GM12891 (cell line): ENCODE measurements at regions not wholly inside any gene's neighbourhood (a gene's known extent, or its start where the extent isn't known, plus 50 kb on each side); places are given as distances from the start of the nearest gene placed in this dataset.
"Not testable (repeated sequence)": the region's sequence is repeated elsewhere in the genome, so short reads cannot be mapped to it uniquely, and the experiment has no call there.

Experiments
- DNase-seq: peaks from one replicate; pipeline ENCODE4 v3.0.0; 2011; ENCODE audit warnings: low spot score; ENCODE audit not compliant: insufficient read length
- FAIRE-seq: peaks from 2 replicates; lab custom pipeline; 2011; peaks lifted over from hg19 to GRCh38; lab: Jason Lieb, UNC
- PAX5 ChIP-seq: IDR thresholded peaks from 2 replicates; pipeline ENCODE4 v1.6.1; 2011; ENCODE audit warnings: low read length, moderate library complexity, mild to moderate bottlenecking; ENCODE audit not compliant: insufficient read depth, severe bottlenecking
- POLR2A ChIP-seq: IDR thresholded peaks from 2 replicates; pipeline ENCODE4 v1.6.1; 2011; ENCODE audit warnings: low read depth, low read length, control low read depth
- POLR2AphosphoS5 ChIP-seq: IDR thresholded peaks from 2 replicates; pipeline ENCODE4 v1.6.1; 2011; ENCODE audit warnings: low read depth, low read length, control low read depth
- POU2F2 ChIP-seq: IDR thresholded peaks from 2 replicates; pipeline ENCODE4 v1.6.1; 2011; ENCODE audit warnings: low read depth, mild to moderate bottlenecking, control low read depth, low read length, moderate library complexity
- SPI1 ChIP-seq: IDR thresholded peaks from 2 replicates; pipeline ENCODE4 v1.6.1; 2011; ENCODE audit warnings: low read depth, low read length, control low read depth
- TAF1 ChIP-seq: IDR thresholded peaks from 2 replicates; pipeline ENCODE4 v1.6.1; 2011; ENCODE audit warnings: low read depth, low read length, control low read depth

DNA sequence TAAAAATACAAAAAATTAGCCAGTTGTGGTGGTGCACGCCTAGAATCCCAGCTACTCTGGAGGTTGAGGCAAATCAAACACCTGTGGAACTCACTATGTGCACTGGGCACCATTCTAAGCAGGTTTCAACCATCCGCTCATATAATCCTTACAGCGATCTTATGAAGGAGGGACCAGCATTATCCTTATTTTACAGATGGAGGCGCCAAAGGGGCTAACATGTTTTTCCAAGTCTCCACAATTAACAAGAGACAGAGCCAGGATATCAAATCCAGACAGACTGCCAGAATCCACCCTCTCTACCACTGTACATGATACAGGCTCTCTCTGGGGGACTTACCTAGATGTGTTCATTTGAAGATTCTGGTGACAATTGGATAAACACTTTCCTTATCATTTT, 479.0 kb downstream of the XYLT1 start:
- no peak for DNase-seq
- TF ChIP-seq POLR2A: no peak
- no peak for TF ChIP-seq TAF1
- no peak for TF ChIP-seq PAX5
- no peak for TF ChIP-seq POU2F2
- TF ChIP-seq SPI1: no peak
- no peak for TF ChIP-seq POLR2AphosphoS5
- FAIRE-seq: no peak

DNA sequence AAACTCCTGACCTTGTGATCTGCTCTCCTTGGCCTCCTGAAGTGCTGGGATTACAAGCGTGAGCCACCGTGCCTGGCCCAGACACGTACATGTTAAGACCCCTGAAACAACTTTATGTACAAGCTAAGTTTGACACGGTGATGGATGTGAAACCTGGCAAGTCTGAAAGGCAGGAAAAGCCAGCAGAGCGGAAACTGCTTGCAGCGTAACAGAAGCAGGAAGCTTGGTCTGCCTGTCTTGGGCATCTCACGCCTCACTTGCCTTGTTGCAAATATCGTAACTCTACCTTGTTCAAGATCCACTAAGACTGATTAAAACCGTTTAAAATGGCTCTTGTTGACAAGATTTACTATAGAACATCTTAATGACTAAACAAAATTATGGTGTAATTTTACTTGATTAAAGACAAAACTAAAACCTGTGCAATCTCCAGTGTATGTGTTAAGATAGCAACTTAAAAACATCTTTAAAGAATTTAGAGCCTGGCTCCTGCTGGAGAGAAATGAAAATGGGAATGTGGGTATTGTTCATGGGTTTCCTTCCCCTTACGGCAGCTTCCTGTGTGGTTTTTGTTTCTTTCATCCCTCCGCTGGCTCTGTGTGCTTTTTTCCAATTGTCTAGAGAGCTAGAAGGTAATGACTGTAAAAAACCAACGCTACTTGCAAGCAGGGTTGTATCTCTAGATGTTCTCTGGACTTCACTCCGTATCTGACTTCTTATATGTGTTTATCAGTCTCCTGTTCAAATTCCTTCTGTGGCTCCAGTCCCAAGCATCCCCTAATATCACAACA, 477.6 kb downstream of the XYLT1 start:
- no peak for TF ChIP-seq POLR2A
- DNase-seq: no peak
- no peak for FAIRE-seq

DNA sequence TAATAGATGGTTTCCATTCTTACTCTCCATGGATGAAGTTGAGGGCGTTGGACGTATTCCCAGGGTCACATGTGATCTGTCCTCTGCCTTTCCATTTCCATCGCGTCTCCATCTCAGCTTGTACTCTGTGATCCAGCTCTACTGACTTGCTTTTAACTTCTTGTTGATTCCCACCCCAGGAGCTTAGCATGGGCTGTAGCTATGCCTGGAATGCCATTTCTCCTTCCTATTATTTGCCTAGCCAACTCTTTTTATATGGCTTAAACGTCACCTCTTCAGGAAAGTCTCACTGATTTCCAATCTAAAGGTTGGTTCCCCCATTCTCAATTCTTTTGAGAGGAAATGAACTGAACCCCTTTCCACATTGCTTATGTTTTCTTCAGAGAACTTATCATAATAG, 475.9 kb downstream of the XYLT1 start:
- FAIRE-seq: no peak
- DNase-seq: no peak
- TF ChIP-seq POLR2AphosphoS5: no peak
- TF ChIP-seq SPI1: no peak
- no peak for TF ChIP-seq TAF1
- TF ChIP-seq POU2F2: no peak
- TF ChIP-seq PAX5: no peak
- no peak for TF ChIP-seq POLR2A

DNA sequence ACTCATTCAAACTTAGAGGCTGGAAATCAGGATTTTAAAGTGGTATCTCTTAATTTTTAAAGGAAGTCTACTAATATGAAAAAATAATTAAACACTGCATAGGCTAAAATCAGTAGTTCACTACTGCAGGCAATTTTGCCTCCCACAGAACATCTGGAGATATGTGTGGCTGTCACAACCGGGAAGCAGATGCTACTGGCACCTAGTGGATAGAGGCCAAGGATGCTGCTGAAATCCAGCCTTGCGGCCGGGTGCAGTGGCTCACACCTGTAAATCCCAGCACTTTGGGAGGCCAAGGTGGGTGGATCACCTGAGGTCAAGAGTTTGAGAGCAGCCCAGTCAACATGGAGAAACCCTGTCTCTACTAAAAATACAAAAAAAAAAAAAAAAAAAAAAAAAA, 473.9 kb downstream of the XYLT1 start:
- FAIRE-seq (no peak), DNase-seq (no peak)
- TF ChIP-seq POU2F2: no peak

DNA sequence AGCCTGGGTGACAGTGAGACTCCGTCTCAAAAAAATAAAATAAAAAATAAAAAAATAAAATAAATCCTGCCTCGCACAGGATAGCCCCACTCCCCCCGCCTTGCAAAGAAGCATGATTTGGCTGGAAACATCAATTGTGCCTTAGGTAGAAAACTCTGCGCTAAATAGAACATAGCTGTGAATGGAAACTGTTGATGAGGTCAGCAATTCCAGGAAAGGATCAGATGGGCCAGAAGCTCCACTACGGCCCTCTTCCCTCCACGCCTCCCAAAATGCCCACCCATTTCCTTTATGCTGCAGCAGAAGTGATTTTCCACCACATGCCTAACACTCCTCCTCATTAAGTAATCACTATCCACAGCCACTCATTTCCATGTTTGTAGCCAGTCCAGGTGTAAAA, 473.4 kb downstream of the XYLT1 start:
- TF ChIP-seq SPI1: no peak
- TF ChIP-seq POU2F2: no peak
- no peak for TF ChIP-seq POLR2A
- no peak for TF ChIP-seq TAF1
- TF ChIP-seq POLR2AphosphoS5: no peak
- no peak for TF ChIP-seq PAX5
- DNase-seq (no peak), FAIRE-seq (no peak)

DNA sequence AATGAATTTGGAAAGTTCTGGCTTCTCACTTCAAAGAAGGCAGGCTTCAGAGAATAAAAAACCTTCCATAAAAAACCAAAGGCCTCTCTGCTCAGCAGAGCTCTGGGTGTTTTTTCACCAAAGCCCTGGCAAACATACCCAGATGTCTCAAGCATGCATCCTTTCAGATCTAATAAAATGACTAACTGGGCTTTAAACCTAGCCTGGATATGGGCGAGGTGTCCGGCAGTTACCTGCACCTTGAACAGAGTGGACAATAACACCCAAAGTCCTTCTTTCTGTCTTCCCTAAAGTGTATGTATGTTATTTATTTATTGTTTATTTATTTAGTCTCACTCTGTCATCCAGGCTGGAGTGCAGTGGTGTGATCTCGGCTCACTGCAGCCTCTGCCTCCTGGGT, 469.3 kb downstream of the XYLT1 start:
- no peak for DNase-seq
- TF ChIP-seq POLR2AphosphoS5 (no peak), SPI1 (no peak), POU2F2 (no peak), PAX5 (no peak), TAF1 (no peak), POLR2A (no peak)
- no peak for FAIRE-seq

DNA sequence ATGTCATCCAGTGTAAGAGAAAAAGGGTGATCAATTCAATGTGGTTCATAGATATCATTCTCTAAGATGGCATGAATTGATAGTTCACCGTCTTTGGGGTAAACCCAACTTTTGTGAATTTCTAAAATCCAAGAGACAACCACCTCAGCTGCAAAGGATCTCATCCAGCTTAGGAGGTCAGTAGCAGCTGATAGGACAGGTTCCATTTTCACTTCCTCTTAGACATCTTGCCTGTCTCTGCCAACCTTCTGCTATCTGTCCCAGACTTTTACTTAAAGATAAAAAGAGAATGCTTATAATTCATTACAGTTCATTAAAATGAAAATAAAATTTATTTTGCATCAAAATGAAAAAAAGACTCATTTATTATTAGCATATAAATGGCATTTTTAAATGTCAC, 468.2 kb downstream of the XYLT1 start:
- DNase-seq (no peak), FAIRE-seq (peak; percentile 64)
- TF ChIP-seq POLR2AphosphoS5 (no peak), SPI1 (peak; percentile 96)

DNA sequence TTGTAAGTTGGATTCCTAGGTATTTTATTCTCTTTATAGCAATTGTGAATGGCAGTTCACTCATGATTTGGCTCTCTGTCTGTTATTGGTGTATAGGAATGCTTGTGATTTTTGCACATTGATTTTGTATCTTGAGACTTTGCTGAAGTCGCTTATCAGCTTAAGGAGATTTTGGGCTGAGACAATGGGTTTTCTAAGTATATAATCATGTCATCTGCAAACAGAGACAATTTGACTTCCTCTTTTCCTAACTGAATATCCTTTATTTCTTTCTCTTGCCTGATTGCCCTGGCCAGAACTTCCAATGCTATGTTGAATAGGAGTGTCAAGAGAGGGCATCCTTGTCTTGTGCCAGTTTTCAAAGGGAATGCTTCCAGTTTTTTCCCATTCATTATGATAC, 464.8 kb downstream of the XYLT1 start:
- FAIRE-seq, DNase-seq: not testable (repeated sequence)

DNA sequence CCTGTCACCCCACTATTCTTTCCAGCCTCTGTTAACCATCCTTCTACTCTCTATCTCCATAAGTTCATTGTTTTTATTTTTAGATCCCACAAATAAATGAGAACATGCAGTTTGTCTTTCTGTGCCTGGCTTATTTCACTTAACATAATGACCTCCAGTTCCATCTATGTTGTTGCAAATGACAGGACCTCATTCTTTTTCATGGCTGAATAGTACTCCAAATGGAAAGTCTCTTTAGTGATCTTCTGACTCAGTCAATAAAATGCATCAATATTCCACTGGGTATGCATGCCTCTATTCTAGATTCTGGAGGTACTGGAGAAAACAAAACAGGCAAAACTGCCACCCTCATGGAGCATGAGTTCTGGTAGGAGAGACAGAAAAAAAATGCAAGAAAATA, 459.0 kb downstream of the XYLT1 start:
- DNase-seq (no peak), FAIRE-seq (no peak)
- TF ChIP-seq POLR2AphosphoS5 (no peak), TAF1 (no peak), POLR2A (no peak), SPI1 (no peak), PAX5 (no peak), POU2F2 (no peak)

DNA sequence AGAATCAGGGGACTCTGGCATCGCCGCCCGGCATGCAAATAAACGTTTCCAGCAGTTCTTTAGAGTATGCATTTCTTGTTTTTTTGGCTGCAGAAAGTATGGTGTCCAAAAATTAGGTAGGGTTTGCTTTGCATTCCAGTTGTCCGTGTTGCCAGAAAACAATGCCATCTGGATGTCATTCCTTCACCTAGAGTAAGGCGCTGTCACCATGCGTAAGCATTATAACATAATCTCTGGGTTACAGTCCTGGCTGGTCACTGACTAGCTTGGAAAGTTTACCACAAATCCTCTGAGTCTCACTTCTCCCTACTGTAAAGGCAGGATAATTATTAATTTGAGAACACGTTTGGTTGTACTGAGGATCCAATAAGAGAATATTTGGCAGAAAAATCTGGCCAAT, 457.7 kb downstream of the XYLT1 start:
- TF ChIP-seq POU2F2 (no peak), POLR2AphosphoS5 (no peak), POLR2A (no peak), TAF1 (no peak), SPI1 (no peak)
- DNase-seq: no peak
- FAIRE-seq: no peak

DNA sequence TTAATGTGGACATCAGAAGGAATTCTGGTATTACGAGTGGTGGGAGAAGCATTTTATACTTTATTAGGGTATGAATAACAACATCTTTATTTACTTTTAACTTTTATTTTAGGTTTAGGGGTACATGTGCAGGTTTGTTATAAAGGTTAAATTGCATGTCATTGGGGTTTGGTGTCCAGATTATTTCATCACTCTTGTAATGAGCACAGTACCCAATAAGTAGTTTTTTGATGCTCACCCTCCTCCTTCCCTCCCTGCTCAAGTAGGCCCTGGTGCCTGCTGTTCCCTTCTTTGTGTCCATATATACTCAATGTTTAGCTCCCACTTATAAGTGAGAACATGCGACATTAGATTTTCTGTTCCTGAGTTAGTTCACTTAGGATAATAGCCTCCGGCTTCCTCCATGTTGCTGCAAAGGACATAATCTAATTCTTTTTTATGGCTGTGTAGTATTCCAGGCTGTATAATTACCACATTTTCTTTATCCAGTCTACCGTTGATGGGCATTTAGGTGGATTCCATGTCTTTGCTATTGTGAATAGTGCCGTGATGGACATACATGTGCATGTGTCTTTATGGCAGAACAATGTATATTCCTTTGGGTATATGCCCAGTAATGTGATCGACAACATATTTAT, 456.2 kb downstream of the XYLT1 start:
- TF ChIP-seq POLR2AphosphoS5 (no peak), SPI1 (no peak), POU2F2 (no peak), POLR2A (no peak), PAX5 (no peak), TAF1 (no peak)
- FAIRE-seq: no peak
- no peak for DNase-seq
